ENCODE measurements at regions not wholly inside any gene's neighbourhood (a gene's known extent, or its start where the extent isn't known, plus 50 kb on each side); places are given as distances from the start of the nearest gene placed in this dataset.

DNA sequence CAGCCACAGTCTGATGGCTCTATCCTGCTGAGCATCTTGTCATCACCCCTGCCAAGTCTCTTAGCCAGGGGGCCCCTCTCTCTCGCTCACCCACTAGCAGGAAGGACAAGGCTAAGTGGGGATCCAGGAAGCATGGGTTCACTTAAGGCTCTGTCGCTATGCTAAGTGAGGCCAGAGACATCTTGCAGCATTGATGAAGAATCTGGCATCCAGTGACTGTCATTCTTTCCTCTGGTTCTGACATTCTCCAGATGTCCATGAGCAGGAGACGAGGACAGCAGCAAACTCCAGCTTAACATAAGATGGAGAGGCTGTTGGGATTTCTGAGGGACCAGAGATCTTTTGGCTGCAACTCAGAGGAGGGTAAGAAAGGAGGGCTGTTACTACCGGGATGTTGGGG, 230.2 kb downstream of the TSHZ3 start:
- ChIA-PET POLR2A (no interaction called here), CTCF (interaction anchor here (1.6 to 1.8 kb wide), 2 partner anchors 8 to 22 kb away, joined by 3 to 4 read pairs; no protein-coding TSS in a partner anchor)
- no peaks in the 10 kb centered on the region for H3K36me3 ChIP-seq (ENCODE audit: control insufficient read depth, insufficient read depth, low read length)
- DNase-seq (ENCODE audit: low read depth) = no peak
- TF ChIP-seq, protein P1, sequence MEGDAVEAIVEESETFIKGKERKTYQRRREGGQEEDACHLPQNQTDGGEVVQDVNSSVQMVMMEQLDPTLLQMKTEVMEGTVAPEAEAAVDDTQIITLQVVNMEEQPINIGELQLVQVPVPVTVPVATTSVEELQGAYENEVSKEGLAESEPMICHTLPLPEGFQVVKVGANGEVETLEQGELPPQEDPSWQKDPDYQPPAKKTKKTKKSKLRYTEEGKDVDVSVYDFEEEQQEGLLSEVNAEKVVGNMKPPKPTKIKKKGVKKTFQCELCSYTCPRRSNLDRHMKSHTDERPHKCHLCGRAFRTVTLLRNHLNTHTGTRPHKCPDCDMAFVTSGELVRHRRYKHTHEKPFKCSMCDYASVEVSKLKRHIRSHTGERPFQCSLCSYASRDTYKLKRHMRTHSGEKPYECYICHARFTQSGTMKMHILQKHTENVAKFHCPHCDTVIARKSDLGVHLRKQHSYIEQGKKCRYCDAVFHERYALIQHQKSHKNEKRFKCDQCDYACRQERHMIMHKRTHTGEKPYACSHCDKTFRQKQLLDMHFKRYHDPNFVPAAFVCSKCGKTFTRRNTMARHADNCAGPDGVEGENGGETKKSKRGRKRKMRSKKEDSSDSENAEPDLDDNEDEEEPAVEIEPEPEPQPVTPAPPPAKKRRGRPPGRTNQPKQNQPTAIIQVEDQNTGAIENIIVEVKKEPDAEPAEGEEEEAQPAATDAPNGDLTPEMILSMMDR (IDR thresholded peaks at IDR 0.05; ENCODE audit: insufficient read depth, low read depth, low read length) = no peak
- no peak overlapping the region for H3K4me3 ChIP-seq (ENCODE audit: low read depth, low read length)
- no peaks in the 10 kb centered on the region for H3K27me3 ChIP-seq (ENCODE audit: control insufficient read depth, insufficient read depth, low read length)

DNA sequence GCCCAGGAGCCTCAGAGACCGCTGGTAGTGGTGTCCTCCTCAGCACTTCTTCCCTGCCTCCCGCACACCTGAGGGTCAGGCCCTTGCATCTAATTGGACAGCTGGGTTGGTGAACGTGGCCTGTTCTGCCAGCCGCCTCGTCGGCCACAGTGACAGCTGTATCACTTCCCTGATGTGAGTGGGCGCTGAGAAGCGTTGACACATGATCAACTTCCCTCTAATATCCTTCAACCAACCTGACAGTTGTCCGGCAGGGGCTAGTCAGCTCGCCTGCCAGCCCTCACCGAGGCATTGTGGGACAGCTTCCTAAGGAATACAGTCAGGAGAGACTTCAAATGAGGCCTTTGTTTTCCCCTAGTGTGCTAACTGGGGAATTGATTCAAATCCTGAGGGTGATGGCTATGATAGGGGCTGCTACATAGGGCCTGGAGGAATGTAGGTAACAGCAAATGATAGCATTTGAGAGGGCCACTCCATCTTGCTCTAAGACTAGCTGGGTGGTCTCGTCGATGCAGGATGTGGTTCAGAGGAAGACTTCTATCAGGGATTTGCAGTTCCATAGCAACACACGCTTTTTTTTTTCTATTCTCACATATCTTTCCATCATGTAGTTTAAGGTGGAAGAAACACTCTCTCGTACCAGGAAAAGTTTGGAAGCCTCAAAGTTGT, 230.8 kb downstream of the TSHZ3 start:
- POLR2A ChIA-PET = no interaction called here
- CTCF ChIA-PET = no interaction called here

DNA sequence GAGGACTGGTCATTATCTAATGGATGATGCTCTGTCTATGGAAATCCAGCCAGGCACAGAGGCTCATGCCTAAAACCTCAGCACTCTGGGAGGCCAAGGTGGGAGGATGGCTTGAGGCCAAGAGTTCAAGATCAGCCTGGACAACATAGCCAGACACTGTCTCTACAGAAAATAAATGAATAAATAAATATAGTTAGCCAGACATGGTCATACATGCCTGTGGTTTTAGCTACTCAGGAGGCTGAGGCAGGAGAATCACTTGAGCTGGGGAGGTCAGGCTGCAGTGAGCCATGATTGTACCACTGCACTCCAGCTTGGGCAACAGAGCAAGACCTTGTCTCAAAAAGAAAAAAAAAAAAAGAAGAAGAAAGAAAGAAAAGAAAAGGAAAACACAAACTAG, 234.7 kb downstream of the TSHZ3 start:
- ChIA-PET CTCF (no interaction called here), POLR2A (no interaction called here)
- no peaks in the 10 kb centered on the region for H3K36me3 ChIP-seq (ENCODE audit: control insufficient read depth, insufficient read depth, low read length)
- H3K27me3 ChIP-seq (ENCODE audit: control insufficient read depth, insufficient read depth, low read length) = no peaks in the 10 kb centered on the region
- TF ChIP-seq, protein P1 (IDR thresholded peaks at IDR 0.05; ENCODE audit: insufficient read depth, low read depth, low read length) = no peak
- no peak for DNase-seq (ENCODE audit: low read depth)
- no peak overlapping the region for H3K4me3 ChIP-seq (ENCODE audit: low read depth, low read length)

More for the DNA sequence above, 230.8 kb downstream of the TSHZ3 start:
- H3K36me3 ChIP-seq (ENCODE audit: control insufficient read depth, insufficient read depth, low read length) = no peaks in the 10 kb centered on the region
- no peaks in the 10 kb centered on the region for H3K27me3 ChIP-seq (ENCODE audit: control insufficient read depth, insufficient read depth, low read length)
- TF ChIP-seq, protein P1 (IDR thresholded peaks at IDR 0.05; ENCODE audit: insufficient read depth, low read depth, low read length) = no peak
- no peak for DNase-seq (ENCODE audit: low read depth)
- H3K4me3 ChIP-seq (ENCODE audit: low read depth, low read length) = no peak overlapping the region

DNA sequence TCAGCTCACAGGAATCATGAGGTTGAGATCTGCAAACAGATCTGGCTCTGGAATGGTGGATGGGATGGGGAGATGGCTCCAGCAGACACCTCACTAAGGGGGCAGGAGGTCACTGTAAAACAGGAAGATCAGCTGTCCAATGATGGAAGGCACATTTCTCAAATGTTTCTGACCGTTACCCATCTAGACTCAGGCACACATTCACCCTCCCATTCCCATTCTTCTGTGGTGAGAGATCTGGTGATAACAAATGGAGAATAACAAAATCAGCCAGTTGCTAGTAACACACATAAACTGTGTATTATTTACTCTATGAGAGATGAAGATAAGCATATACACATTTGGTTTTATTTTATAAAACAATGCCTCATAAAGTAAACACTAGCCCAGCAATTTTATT, 235.9 kb downstream of the TSHZ3 start:
- TF ChIP-seq, protein P1 (IDR thresholded peaks at IDR 0.05; ENCODE audit: insufficient read depth, low read depth, low read length) = no peak
- no peaks in the 10 kb centered on the region for H3K36me3 ChIP-seq (ENCODE audit: control insufficient read depth, insufficient read depth, low read length)
- CTCF ChIA-PET = interaction anchor here (0.6 to 0.7 kb wide), 2 partner anchors 313 to 420 kb away, joined by 3 to 4 read pairs; no protein-coding TSS in a partner anchor
- peak; percentile 47 for DNase-seq (ENCODE audit: low read depth)
- no peaks in the 10 kb centered on the region; the same call in 1 of the 2 replicates for H3K27me3 ChIP-seq (ENCODE audit: control insufficient read depth, insufficient read depth, low read length)
- no peak overlapping the region for H3K4me3 ChIP-seq (ENCODE audit: low read depth, low read length)
- POLR2A ChIA-PET = no interaction called here

DNA sequence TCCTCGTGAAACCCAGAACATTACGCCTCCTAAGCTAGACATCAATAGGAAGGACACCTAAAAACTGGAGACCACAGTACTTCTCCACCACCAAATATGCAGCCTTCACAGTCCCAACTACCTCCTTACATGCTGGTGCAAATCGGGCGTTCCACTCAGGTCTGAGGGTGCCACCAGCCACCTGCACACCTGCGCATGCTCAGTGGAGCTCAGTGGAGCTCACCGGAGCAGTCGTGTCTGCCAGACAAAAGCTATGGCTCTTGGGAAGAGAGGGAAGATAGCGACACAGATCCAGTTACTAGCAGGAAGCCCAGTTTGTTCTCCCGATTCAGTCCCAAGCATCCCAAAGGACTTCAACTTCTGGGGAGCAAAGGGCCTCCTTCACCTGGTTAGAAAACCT, 237.1 kb downstream of the TSHZ3 start:
- CTCF ChIA-PET = interaction anchor here (4.0 kb wide), 1 partner anchor 437 kb away, joined by 27 read pairs; no protein-coding TSS in a partner anchor
- DNase-seq (ENCODE audit: low read depth) = no peak
- POLR2A ChIA-PET = no interaction called here
- TF ChIP-seq, protein P1 (IDR thresholded peaks at IDR 0.05; ENCODE audit: insufficient read depth, low read depth, low read length) = no peak
- no peaks in the 10 kb centered on the region for H3K36me3 ChIP-seq (ENCODE audit: control insufficient read depth, insufficient read depth, low read length)
- H3K27me3 ChIP-seq (ENCODE audit: control insufficient read depth, insufficient read depth, low read length) = no peaks in the 10 kb centered on the region; the same call in 1 of the 2 replicates
- H3K4me3 ChIP-seq (ENCODE audit: low read depth, low read length) = no peak overlapping the region
